Motor neuron (in vitro differentiated cells): ENCODE measurements at regions not wholly inside any gene's neighbourhood (a gene's known extent, or its start where the extent isn't known, plus 50 kb on each side); places are given as distances from the start of the nearest gene placed in this dataset.
A peak's percentile ranks its signal among the peaks of the same experiment; 100 is the strongest.

Experiments
- ATAC-seq, 8 experiments: fragments of 200-7000 bp; cut with Tn5 transposase; replicated peaks in 6 of 8; 2 replicates each; pipeline ENCODE4 v1.8.0; 2021; ENCODE audit warnings: mild to moderate bottlenecking in 8 of 8, moderate library complexity in 8 of 8
- H3K27ac ChIP-seq, 2 donors: fragments of 250-450 bp; sonication (Bioruptor Pico); 2 replicates each; pipeline ENCODE4 v1.9.0; 2021; ENCODE audit warnings: antibody characterized with exemption in 2 of 2, mild to moderate bottlenecking in 2 of 2, moderate library complexity in 1 of 2
- H3K4me1 ChIP-seq, 2 donors: fragments of 250-450 bp; sonication (Bioruptor Pico); replicated peaks in 1 of 2; 2 replicates each; pipeline ENCODE4 v1.6.1; 2021; ENCODE audit warnings: antibody characterized with exemption in 2 of 2, mild to moderate bottlenecking in 2 of 2, moderate library complexity in 1 of 2
- H3K4me3 ChIP-seq, 5 donors: fragments of 250-450 bp; sonication (Bioruptor Pico); 2 replicates each; pipeline ENCODE4 v1.9.0; 2021; ENCODE audit warnings: antibody characterized with exemption in 5 of 5, mild to moderate bottlenecking in 5 of 5, moderate library complexity in 4 of 5
- WGBS, 10 experiments: fragments of 450-650 bp; shearing (Covaris generic); methylation state at CpG; one replicate each; pipeline ENCODE4 v1.0.0; 2022; 5-methylcytosine and 5-hydroxymethylcytosine counted together
- in situ Hi-C, 9 experiments: fragments of 400-800 bp; cut with MboI; loops; one replicate each; pipeline ENCODE4 v1.15.0; 2021; ENCODE audit warnings: low sequenced_read_pairs in 9 of 9, low pct_unique_long_range_greater_than_20kb in 2 of 9; ENCODE audit not compliant: unreplicated experiment in 9 of 9

GRCh38 chr20:39903806-39904465 lies 785.1 kb downstream of the MAFB start:
- 67 to 93% (median 84%) methylated on average over 2 to 10 of the region's 10 CpGs for WGBS, 10 experiments
- ATAC-seq, result no peak
- in situ Hi-C loops, result no loop called here
- Histone ChIP-seq H3K27ac (no peak overlapping the region), H3K4me3 (no peak overlapping the region), H3K4me1 (no peaks in the 10 kb centered on the region)

GRCh38 chr20:39899881-39900280 lies 789.2 kb downstream of the MAFB start:
- Histone ChIP-seq H3K27ac (no peak overlapping the region), H3K4me3 (no peak overlapping the region), H3K4me1 (no peaks in the 10 kb centered on the region)
- in situ Hi-C loops, result loop anchor here in 3 of 9 experiments (25.0 kb wide), 4 partner anchors 337 to 788 kb away; partner anchors contain the start of gene MAFB (in 3 of the 3)
- ATAC-seq, result no peak
- WGBS, 10 experiments, result 40 to 100% (median 60%) methylated on average over 1 of the region's 1 CpG; no CpG with 5 or more reads in 3 of the 10 experiments

GRCh38 chr20:39898467-39898852 lies 790.6 kb downstream of the MAFB start:
- WGBS, 10 experiments, result 13 to 80% (median 50%) methylated on average over 1 to 2 of the region's 2 CpGs; no CpG with 5 or more reads in 1 of the 10 experiments

GRCh38 chr20:39897781-39898466 lies 791.1 kb downstream of the MAFB start:
- WGBS, 10 experiments, result 0 to 94% (median 86%) methylated on average over 1 to 4 of the region's 4 CpGs
- Histone ChIP-seq H3K27ac (no peak overlapping the region), H3K4me1 (no peaks in the 10 kb centered on the region), H3K4me3 (no peak overlapping the region)
- in situ Hi-C loops, result loop anchor here in 3 of 9 experiments (25.0 kb wide), 4 partner anchors 339 to 789 kb away; partner anchors contain the start of gene MAFB (in 3 of the 3)
- ATAC-seq, result no peak

More at GRCh38 chr20:39898467-39898852, 790.6 kb downstream of the MAFB start:
- no peak for ATAC-seq
- in situ Hi-C loops, result loop anchor here in 3 of 9 experiments (25.0 kb wide), 4 partner anchors 339 to 789 kb away; partner anchors contain the start of gene MAFB (in 3 of the 3)
- Histone ChIP-seq H3K27ac (no peak overlapping the region), H3K4me3 (no peak overlapping the region), H3K4me1 (no peaks in the 10 kb centered on the region)

GRCh38 chr20:39897058-39897457 lies 792.0 kb downstream of the MAFB start:
- Histone ChIP-seq H3K27ac (no peak overlapping the region), H3K4me3 (no peak overlapping the region), H3K4me1 (no peaks in the 10 kb centered on the region)
- 0 to 79% (median 64%) methylated on average over 2 to 3 of the region's 3 CpGs; no CpG with 5 or more reads in 3 of the 10 experiments for WGBS, 10 experiments
- in situ Hi-C loops, result loop anchor here in 3 of 9 experiments (25.0 kb wide), 4 partner anchors 340 to 790 kb away; partner anchors contain the start of gene MAFB (in 3 of the 3)
- ATAC-seq, result peak in 3 of 8 experiments; percentile 40 to 96 (median 95)

GRCh38 chr20:39894067-39894466 lies 795.0 kb downstream of the MAFB start:
- H3K4me3 ChIP-seq, result no peak overlapping the region
- in situ Hi-C loops, result loop anchor here in 3 of 9 experiments (25.0 kb wide), 4 partner anchors 343 to 793 kb away; partner anchors contain the start of gene MAFB (in 3 of the 3)
- H3K27ac ChIP-seq, result no peak overlapping the region
- 30 to 100% (median 70%) methylated on average over 1 to 2 of the region's 2 CpGs for WGBS, 10 experiments
- ATAC-seq, result no peak
- no peaks in the 10 kb centered on the region for H3K4me1 ChIP-seq

- in situ Hi-C loops, result loop anchor here in 3 of 9 experiments (25.0 kb wide), 4 partner anchors 344 to 794 kb away; partner anchors contain the start of gene MAFB (in 3 of the 3)
- 33 to 93% (median 76%) methylated on average over 1 of the region's 1 CpG; no CpG with 5 or more reads in 4 of the 10 experiments for WGBS, 10 experiments
- Histone ChIP-seq H3K4me3 (no peak overlapping the region), H3K4me1 (no peaks in the 10 kb centered on the region), H3K27ac (no peak overlapping the region)
- peak in 7 of 8 experiments; percentile 44 to 100 (median 97) for ATAC-seq
These were observed 795.9 kb downstream of the MAFB start for GRCh38 chr20:39893003-39893685.

- no peak overlapping the region for H3K4me3 ChIP-seq
- ATAC-seq, result no peak
- WGBS, 10 experiments, result 67 to 100% (median 85%) methylated on average over 1 of the region's 1 CpG; no CpG with 5 or more reads in 7 of the 10 experiments
- no peak overlapping the region for H3K27ac ChIP-seq
- H3K4me1 ChIP-seq, result no peaks in the 10 kb centered on the region
- in situ Hi-C loops, result loop anchor here in 3 of 9 experiments (25.0 kb wide), 4 partner anchors 347 to 797 kb away; partner anchors contain the start of gene MAFB (in 3 of the 3)
These were observed 798.3 kb downstream of the MAFB start for GRCh38 chr20:39890697-39891096.

- ATAC-seq, result no peak
- WGBS, 10 experiments, result 40 to 100% (median 74%) methylated on average over 1 to 2 of the region's 2 CpGs; no CpG with 5 or more reads in 2 of the 10 experiments
- Histone ChIP-seq H3K4me3 (no peak overlapping the region), H3K27ac (no peak overlapping the region), H3K4me1 (no peaks in the 10 kb centered on the region)
- in situ Hi-C loops, result loop anchor here in 3 of 9 experiments (25.0 kb wide), 4 partner anchors 349 to 799 kb away; partner anchors contain the start of gene MAFB (in 3 of the 3)
These were observed 800.7 kb downstream of the MAFB start for GRCh38 chr20:39888310-39888709.

GRCh38 chr20:39886650-39887190 lies 802.3 kb downstream of the MAFB start:
- WGBS, 10 experiments, result 0 to 100% (median 33%) methylated on average over 1 to 3 of the region's 3 CpGs; no CpG with 5 or more reads in 3 of the 10 experiments
- H3K4me3 ChIP-seq, result no peak overlapping the region
- in situ Hi-C loops, result loop anchor here in 3 of 9 experiments (25.0 kb wide), 4 partner anchors 351 to 801 kb away; partner anchors contain the start of gene MAFB (in 3 of the 3)
- no peaks in the 10 kb centered on the region for H3K4me1 ChIP-seq
- no peak for ATAC-seq
- no peak overlapping the region for H3K27ac ChIP-seq

- no peak overlapping the region for H3K27ac ChIP-seq
- no peaks in the 10 kb centered on the region for H3K4me1 ChIP-seq
- WGBS, 10 experiments, result 0 to 100% (median 54%) methylated on average over 1 to 7 of the region's 7 CpGs
- H3K4me3 ChIP-seq, result no peak overlapping the region
- in situ Hi-C loops, result loop anchor here in 3 of 9 experiments (25.0 kb wide), 4 partner anchors 351 to 801 kb away; partner anchors contain the start of gene MAFB (in 3 of the 3)
- peak in 3 of 8 experiments; percentile 86 to 98 (median 93) for ATAC-seq
These were observed 802.9 kb downstream of the MAFB start for GRCh38 chr20:39885975-39886649.
